SU-DHL-6 (cell line): ENCODE measurements at regions not wholly inside any gene's neighbourhood (a gene's known extent, or its start where the extent isn't known, plus 50 kb on each side); places are given as distances from the start of the nearest gene placed in this dataset.

Experiments used
- H2AFZ ChIP-seq: fragments of 200-600 bp; sonication (generic); 2 replicates; pipeline ENCODE4 v1.6.1; 2014; ENCODE audit warnings: low read depth, mild to moderate bottlenecking, moderate library complexity, mixed read lengths, antibody characterized with exemption, low read length; ENCODE audit not compliant: severe bottlenecking
- H3F3A ChIP-seq: fragments of 200-600 bp; shearing (Covaris generic); 2 replicates; pipeline ENCODE4 v1.6.0; 2016; ENCODE audit warnings: antibody characterized with exemption, mild to moderate bottlenecking; ENCODE audit not compliant: insufficient read depth
- H3K27ac ChIP-seq: fragments of 200-600 bp; sonication (generic); 2 replicates; pipeline ENCODE4 v1.5.1; 2016; ENCODE audit warnings: low read depth, mild to moderate bottlenecking, low read length, moderate library complexity, mixed read lengths
- H3K27me3 ChIP-seq: fragments of 200-600 bp; sonication (generic), shearing (Covaris generic); 2 replicates; pipeline ENCODE4 v1.6.0; 2014; ENCODE audit warnings: mild to moderate bottlenecking, low read length
- H3K36me3 ChIP-seq: fragments of 200-600 bp; sonication (generic); 2 replicates; pipeline ENCODE4 v1.6.1; 2014; ENCODE audit warnings: mild to moderate bottlenecking, low read length, mixed read lengths
- H3K4me2 ChIP-seq: fragments of 300-600, 200-600 bp; shearing (Covaris generic), sonication (generic); 2 replicates; pipeline ENCODE4 v1.6.0; 2014; ENCODE audit warnings: low read length, low read depth, mild to moderate bottlenecking; ENCODE audit not compliant: poor library complexity, severe bottlenecking
- H3K4me3 ChIP-seq: fragments of 200-600 bp; sonication (generic); 2 replicates; pipeline ENCODE4 v1.5.1; 2014; ENCODE audit warnings: antibody characterized with exemption, low read length, mild to moderate bottlenecking, mixed read lengths; ENCODE audit not compliant: insufficient read depth, poor library complexity, severe bottlenecking
- H3K79me2 ChIP-seq: fragments of 200-600 bp; sonication (generic); 2 replicates; pipeline ENCODE4 v1.6.1; 2014; ENCODE audit warnings: mild to moderate bottlenecking, low read length, moderate library complexity; ENCODE audit not compliant: insufficient read depth
- H3K9ac ChIP-seq: fragments of 200-600 bp; sonication (generic); 2 replicates; pipeline ENCODE4 v1.7.0; 2014; ENCODE audit warnings: mild to moderate bottlenecking, low read length
- H3K9me2 ChIP-seq: fragments of 200-600 bp; sonication (generic); replicated peaks from 2 replicates; pipeline ENCODE4 v1.6.1; 2014; ENCODE audit warnings: low read length; ENCODE audit not compliant: insufficient read depth
- H3K9me3 ChIP-seq: fragments of 200-600 bp; sonication (generic); 2 replicates; pipeline ENCODE4 v1.6.1; 2014; ENCODE audit warnings: low read length, mixed read lengths; ENCODE audit not compliant: insufficient read depth
- H4K20me1 ChIP-seq: fragments of 200-600 bp; sonication (generic); 2 replicates; pipeline ENCODE4 v1.6.1; 2014; ENCODE audit warnings: low read depth, mild to moderate bottlenecking, antibody characterized with exemption, low read length, moderate library complexity, mixed read lengths
- CTCF ChIP-seq: fragments of 200-600 bp; sonication (generic); IDR thresholded peaks from one replicate; pipeline ENCODE4 v1.5.1; 2017; ENCODE audit warnings: antibody characterized with exemption, mild to moderate bottlenecking, low read length, moderate library complexity; ENCODE audit not compliant: insufficient read depth, poor library complexity, severe bottlenecking
- EZH2phosphoT487 ChIP-seq: fragments of 200-600 bp; sonication (generic), shearing (Covaris generic); conservative IDR thresholded peaks from 2 replicates; pipeline ENCODE4 v1.6.1; 2018; ENCODE audit warnings: mild to moderate bottlenecking, antibody characterized with exemption, low read length, moderate library complexity, mixed read lengths

DNA sequence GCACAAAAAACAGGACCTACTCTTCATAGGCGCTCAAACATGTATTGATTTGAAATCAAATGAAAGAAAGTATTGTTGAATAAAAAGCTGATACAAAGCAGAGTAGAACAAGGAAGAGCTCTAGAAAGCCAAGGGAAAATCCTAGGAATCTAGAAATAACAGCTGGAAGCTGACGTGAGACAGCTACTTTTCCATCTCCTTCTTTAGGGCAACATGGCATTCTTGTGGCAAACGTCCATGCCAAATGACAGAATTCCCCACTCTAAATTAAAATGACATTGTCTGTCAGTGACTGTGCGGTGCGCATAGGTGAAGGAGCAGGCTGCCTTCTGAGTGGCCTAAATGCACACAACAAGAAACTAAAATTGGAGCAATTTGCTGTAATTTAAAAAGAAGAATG lies 557.4 kb downstream of the SOX11 start:
- no peaks in the 10 kb centered on the region for H3K9me3 ChIP-seq
- H3K9me2 ChIP-seq = no peaks in the 10 kb centered on the region
- no peaks in the 10 kb centered on the region for H3K27me3 ChIP-seq
- H3F3A ChIP-seq = no peaks in the 10 kb centered on the region
- no peak overlapping the region for H3K4me3 ChIP-seq
- H3K4me2 ChIP-seq = no peak overlapping the region
- TF ChIP-seq CTCF (no peak), EZH2phosphoT487 (no peak)
- no peak overlapping the region for H3K27ac ChIP-seq
- H2AFZ ChIP-seq = no peak overlapping the region
- H3K36me3 ChIP-seq = no peaks in the 10 kb centered on the region
- H3K9ac ChIP-seq = no peak overlapping the region
- H4K20me1 ChIP-seq = no peaks in the 10 kb centered on the region
- H3K79me2 ChIP-seq = no peaks in the 10 kb centered on the region

GRCh38 chr2:6254441-6254840 lies 562.3 kb downstream of the SOX11 start:
- Histone ChIP-seq H4K20me1 (no peaks in the 10 kb centered on the region), H2AFZ (no peak overlapping the region), H3K9me3 (no peaks in the 10 kb centered on the region), H3K27me3 (no peaks in the 10 kb centered on the region), H3K4me3 (no peak overlapping the region), H3K9me2 (no peaks in the 10 kb centered on the region), H3K4me2 (no peak overlapping the region), H3K27ac (no peak overlapping the region), H3K79me2 (no peaks in the 10 kb centered on the region), H3K36me3 (no peaks in the 10 kb centered on the region), H3F3A (no peaks in the 10 kb centered on the region), H3K9ac (no peak overlapping the region)
- TF ChIP-seq CTCF (no peak), EZH2phosphoT487 (no peak)

DNA sequence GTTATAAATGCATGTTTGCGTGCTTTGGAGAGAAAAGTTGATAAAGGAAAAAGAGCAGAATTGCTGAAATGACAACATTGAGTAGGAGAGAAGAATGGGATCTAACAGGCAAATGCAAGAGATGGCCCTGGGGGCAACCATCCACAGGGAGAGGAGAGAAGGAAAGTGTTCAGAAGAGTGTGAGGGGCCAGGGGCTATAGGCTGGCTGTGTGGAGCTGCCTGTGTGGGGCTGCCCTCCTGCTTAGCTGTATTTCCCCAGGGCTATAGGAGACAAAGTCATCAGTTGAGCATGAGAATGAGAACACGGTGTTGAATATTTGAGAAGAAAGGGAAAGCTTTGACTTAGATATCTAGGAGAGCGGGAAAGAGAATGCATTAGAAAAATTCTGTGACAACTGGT lies 572.0 kb downstream of the SOX11 start:
- H3K4me3 ChIP-seq = no peak overlapping the region
- H4K20me1 ChIP-seq = no peaks in the 10 kb centered on the region
- H3K27me3 ChIP-seq = no peaks in the 10 kb centered on the region
- H2AFZ ChIP-seq = no peak overlapping the region
- no peaks in the 10 kb centered on the region for H3K36me3 ChIP-seq
- H3K9me3 ChIP-seq = no peaks in the 10 kb centered on the region
- TF ChIP-seq CTCF = no peak
- no peak for TF ChIP-seq EZH2phosphoT487
- no peak overlapping the region for H3K27ac ChIP-seq
- H3K9me2 ChIP-seq = no peaks in the 10 kb centered on the region
- no peaks in the 10 kb centered on the region for H3K79me2 ChIP-seq
- no peak overlapping the region for H3K4me2 ChIP-seq
- no peak overlapping the region for H3K9ac ChIP-seq
- H3F3A ChIP-seq = no peaks in the 10 kb centered on the region

GRCh38 chr2:6281524-6281923 lies 584.2 kb downstream of the CMPK2 start:
- Histone ChIP-seq H3K4me3 (no peak overlapping the region), H3F3A (no peaks in the 10 kb centered on the region), H2AFZ (no peak overlapping the region), H3K79me2 (no peaks in the 10 kb centered on the region), H3K27ac (no peak overlapping the region), H3K4me2 (no peak overlapping the region), H4K20me1 (no peaks in the 10 kb centered on the region), H3K9me3 (no peaks in the 10 kb centered on the region), H3K9me2 (no peaks in the 10 kb centered on the region), H3K27me3 (no peaks in the 10 kb centered on the region), H3K36me3 (no peaks in the 10 kb centered on the region), H3K9ac (no peak overlapping the region)
- TF ChIP-seq EZH2phosphoT487 (no peak), CTCF (no peak)
